Neural crest cell (in vitro differentiated cells): ENCODE measurements at regions not wholly inside any gene's neighbourhood (a gene's known extent, or its start where the extent isn't known, plus 50 kb on each side); places are given as distances from the start of the nearest gene placed in this dataset.
"Not testable (repeated sequence)": the region's sequence is repeated elsewhere in the genome, so short reads cannot be mapped to it uniquely, and the experiment has no call there.

Experiments
- DNase-seq: peaks from one replicate; pipeline ENCODE4 v3.0.0; 2021; ENCODE audit warnings: low read depth, mixed read lengths, low spot score
- H3K27ac Mint-ChIP-seq: one replicate; pipeline ENCODE4 v1.8.0; 2021; ENCODE audit warnings: mild to moderate bottlenecking, mixed read lengths; ENCODE audit not compliant: unreplicated experiment
- H3K27me3 Mint-ChIP-seq: 2 replicates; pipeline ENCODE4 v1.8.0; 2021; ENCODE audit warnings: low read depth, mild to moderate bottlenecking, mixed read lengths
- H3K36me3 Mint-ChIP-seq: 2 replicates; pipeline ENCODE4 v1.8.0; 2021; ENCODE audit warnings: low read depth, mild to moderate bottlenecking, mixed read lengths
- H3K4me1 Mint-ChIP-seq: 2 replicates; pipeline ENCODE4 v1.8.0; 2021; ENCODE audit warnings: mixed read lengths
- H3K4me3 Mint-ChIP-seq: one replicate; pipeline ENCODE4 v1.8.0; 2021; ENCODE audit warnings: mild to moderate bottlenecking, mixed read lengths
- H3K9me3 Mint-ChIP-seq: 2 replicates; pipeline ENCODE4 v1.8.0; 2021; ENCODE audit warnings: mixed read lengths
- CTCF ChIP-seq: fragments of 200-600 bp; sonication (generic); conservative IDR thresholded peaks from 2 replicates; pipeline ENCODE4 v1.5.0; 2021; ENCODE audit warnings: antibody characterized with exemption, mild to moderate bottlenecking

GRCh38 chr5:67983251-67984110 is 232.1 kb upstream of the PIK3R1 start:
- TF ChIP-seq CTCF, result no peak
- no peaks in the 10 kb centered on the region for H3K9me3 Mint-ChIP-seq
- peaks cover 18% of the 10 kb centered on the region for H3K4me1 Mint-ChIP-seq
- H3K27ac Mint-ChIP-seq, result no peak overlapping the region
- H3K27me3 Mint-ChIP-seq, result no peaks in the 10 kb centered on the region
- H3K36me3 Mint-ChIP-seq, result no peaks in the 10 kb centered on the region
- DNase-seq, result no peak
- no peak overlapping the region for H3K4me3 Mint-ChIP-seq

GRCh38 chr5:67982160-67982559 is 233.4 kb upstream of the PIK3R1 start:
- not testable (repeated sequence) for H3K27ac Mint-ChIP-seq, H3K36me3 Mint-ChIP-seq, H3K4me3 Mint-ChIP-seq, DNase-seq, H3K27me3 Mint-ChIP-seq, H3K9me3 Mint-ChIP-seq
- peaks cover 18% of the 10 kb centered on the region for H3K4me1 Mint-ChIP-seq

GRCh38 chr5:67978171-67978570 is 237.4 kb upstream of the PIK3R1 start:
- H3K4me1 Mint-ChIP-seq, result peaks cover 5% of the 10 kb centered on the region

GRCh38 chr5:67976891-67977601 is 238.5 kb upstream of the PIK3R1 start:
- DNase-seq, result no peak
- H3K36me3 Mint-ChIP-seq, result no peaks in the 10 kb centered on the region
- no peak for TF ChIP-seq CTCF
- H3K27ac Mint-ChIP-seq, result no peak overlapping the region
- no peak overlapping the region for H3K4me3 Mint-ChIP-seq
- no peaks in the 10 kb centered on the region for H3K27me3 Mint-ChIP-seq
- H3K9me3 Mint-ChIP-seq, result peaks cover 3% of the 10 kb centered on the region
- H3K4me1 Mint-ChIP-seq, result peaks cover 5% of the 10 kb centered on the region

More at GRCh38 chr5:67978171-67978570, 237.4 kb upstream of the PIK3R1 start:
- TF ChIP-seq CTCF, result no peak
- H3K27me3 Mint-ChIP-seq, result no peaks in the 10 kb centered on the region
- peaks cover 3% of the 10 kb centered on the region for H3K9me3 Mint-ChIP-seq
- no peaks in the 10 kb centered on the region for H3K36me3 Mint-ChIP-seq
- no peak overlapping the region for H3K27ac Mint-ChIP-seq
- no peak for DNase-seq
- no peak overlapping the region for H3K4me3 Mint-ChIP-seq

- Mint-ChIP-seq H3K27ac (no peak overlapping the region), H3K4me3 (no peak overlapping the region), H3K4me1 (peaks cover 5% of the 10 kb centered on the region), H3K9me3 (peaks cover 3% of the 10 kb centered on the region), H3K36me3 (no peaks in the 10 kb centered on the region), H3K27me3 (no peaks in the 10 kb centered on the region)
- TF ChIP-seq CTCF, result no peak
- no peak for DNase-seq
Measured at GRCh38 chr5:67976181-67976580, 239.4 kb upstream of the PIK3R1 start.

- H3K27ac Mint-ChIP-seq, result no peak overlapping the region
- DNase-seq, result no peak
- no peaks in the 10 kb centered on the region for H3K36me3 Mint-ChIP-seq
- H3K27me3 Mint-ChIP-seq, result no peaks in the 10 kb centered on the region
- H3K9me3 Mint-ChIP-seq, result peaks cover 3% of the 10 kb centered on the region
- H3K4me1 Mint-ChIP-seq, result peaks cover 10% of the 10 kb centered on the region
- H3K4me3 Mint-ChIP-seq, result no peak overlapping the region
- no peak for TF ChIP-seq CTCF
Measured at GRCh38 chr5:67974471-67974870, 241.1 kb upstream of the PIK3R1 start.
